G401.6 (cell line): ENCODE measurements at regions not wholly inside any gene's neighbourhood (a gene's known extent, or its start where the extent isn't known, plus 50 kb on each side); places are given as distances from the start of the nearest gene placed in this dataset.
"Not testable (repeated sequence)": the region's sequence is repeated elsewhere in the genome, so short reads cannot be mapped to it uniquely, and the experiment has no call there.

Source experiments
- FAIRE-seq: peaks from 2 replicates; lab custom pipeline; 2012; peaks lifted over from hg19 to GRCh38; lab: Jason Lieb, UNC

DNA sequence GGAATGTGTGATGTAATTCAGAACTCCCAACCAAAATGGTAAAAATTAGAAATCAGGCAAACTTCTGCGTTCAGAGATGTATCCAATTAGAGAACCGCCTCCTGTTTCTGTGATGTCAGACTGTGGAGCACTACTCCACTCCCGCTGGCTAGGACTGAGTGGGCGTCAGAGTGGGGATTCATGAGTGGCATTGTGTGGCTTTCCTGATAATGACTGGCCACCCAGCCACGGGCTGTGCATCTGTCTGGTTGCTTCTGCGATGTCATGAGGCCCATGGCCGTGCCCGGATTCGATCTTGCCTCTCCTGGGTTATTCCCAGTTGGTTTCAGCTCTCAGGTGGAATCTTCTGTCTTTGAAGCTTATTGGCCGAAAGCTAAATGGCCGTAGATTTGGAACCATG, 87.1 kb upstream of the KCNA1 start:
- no peak for FAIRE-seq

GRCh38 chr12:4824380-4824779, 85.3 kb upstream of the KCNA1 start:
- no peak for FAIRE-seq

GRCh38 chr12:4825011-4825858, 84.5 kb upstream of the KCNA1 start:
- FAIRE-seq = no peak

GRCh38 chr12:4826909-4827308, 82.8 kb upstream of the KCNA1 start:
- no peak for FAIRE-seq

GRCh38 chr12:4828176-4828575, 81.5 kb upstream of the KCNA1 start:
- FAIRE-seq = no peak

DNA sequence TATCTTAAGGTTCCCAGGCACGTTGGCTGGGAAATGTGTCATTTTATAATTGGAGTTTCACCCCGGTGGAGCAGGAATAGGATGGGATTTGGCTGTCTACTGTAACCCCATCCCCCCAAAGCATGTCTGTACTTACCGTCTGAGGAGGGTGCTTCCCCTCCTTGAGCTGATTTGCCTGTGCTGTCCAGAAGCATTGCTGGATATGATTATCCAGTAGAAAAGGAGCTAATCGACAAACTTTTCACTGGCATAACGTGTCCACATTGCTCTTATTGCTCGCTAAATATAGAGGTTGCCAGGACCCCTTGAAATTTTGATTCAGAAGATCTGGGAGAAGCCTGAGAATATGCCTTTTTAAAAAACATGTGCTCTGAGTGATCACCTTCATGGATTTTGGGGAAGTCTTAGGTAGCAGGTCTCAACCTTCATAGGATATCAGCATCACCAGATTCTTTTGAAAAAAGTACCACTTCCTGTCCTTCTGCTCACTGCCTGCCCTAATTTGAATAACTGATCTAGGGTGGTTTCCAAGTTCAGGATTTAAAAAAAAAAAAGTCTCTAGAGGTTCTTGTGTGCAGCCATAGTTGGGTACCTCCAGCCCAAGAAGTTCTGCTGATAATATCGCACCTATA, 80.4 kb upstream of the KCNA1 start:
- no peak for FAIRE-seq

- no peak for FAIRE-seq
Measured at GRCh38 chr12:4829793-4830162, 79.9 kb upstream of the KCNA1 start.

- FAIRE-seq = no peak
Measured at GRCh38 chr12:4830556-4831210, 79.0 kb upstream of the KCNA1 start.

- FAIRE-seq = no peak
Measured at GRCh38 chr12:4833053-4833452, 76.7 kb upstream of the KCNA1 start.

DNA sequence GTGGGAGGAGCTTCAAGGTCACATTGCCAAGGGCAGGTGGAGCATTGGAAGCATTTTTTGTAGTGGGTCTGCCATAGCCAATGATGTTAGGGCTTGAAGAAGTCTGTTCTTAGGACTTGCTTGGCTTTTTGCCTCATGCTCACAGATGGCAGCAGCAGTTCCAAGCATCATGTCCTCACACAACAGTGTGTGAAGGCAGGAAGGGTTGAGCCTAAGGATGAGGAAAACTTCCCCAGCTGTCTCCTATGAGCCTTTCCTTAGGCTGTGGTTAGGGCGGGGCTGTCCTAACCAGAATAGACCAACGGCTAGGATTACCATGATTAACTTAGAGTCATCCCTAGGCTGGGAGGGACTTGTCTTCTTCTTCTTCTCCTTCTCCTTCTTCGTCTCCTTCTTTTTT, 76.2 kb upstream of the KCNA1 start:
- no peak for FAIRE-seq

- FAIRE-seq = not testable (repeated sequence)
Measured at GRCh38 chr12:4842401-4842800, 67.3 kb upstream of the KCNA1 start.

GRCh38 chr12:4843907-4844306, 65.8 kb upstream of the KCNA1 start:
- FAIRE-seq = no peak

DNA sequence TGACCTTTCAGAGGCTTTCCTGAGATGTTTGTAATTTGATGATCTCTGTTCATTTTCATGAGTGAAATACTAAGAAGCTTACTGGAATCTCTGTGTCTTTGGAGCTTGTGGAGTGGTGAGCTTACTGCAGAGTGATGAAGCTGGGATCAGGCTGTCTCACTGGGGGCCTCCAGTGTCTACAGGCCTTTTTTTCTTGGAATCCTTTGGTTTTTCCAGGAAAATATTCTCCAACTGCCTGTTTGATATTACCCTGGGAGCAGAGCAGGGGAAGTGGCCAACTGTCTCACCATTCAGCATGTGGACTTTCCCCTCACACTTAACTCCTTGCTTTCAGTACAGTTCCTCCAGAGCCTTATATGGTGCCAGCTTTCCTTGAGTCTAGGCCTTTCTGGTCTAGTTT, 62.0 kb upstream of the KCNA1 start:
- no peak for FAIRE-seq

DNA sequence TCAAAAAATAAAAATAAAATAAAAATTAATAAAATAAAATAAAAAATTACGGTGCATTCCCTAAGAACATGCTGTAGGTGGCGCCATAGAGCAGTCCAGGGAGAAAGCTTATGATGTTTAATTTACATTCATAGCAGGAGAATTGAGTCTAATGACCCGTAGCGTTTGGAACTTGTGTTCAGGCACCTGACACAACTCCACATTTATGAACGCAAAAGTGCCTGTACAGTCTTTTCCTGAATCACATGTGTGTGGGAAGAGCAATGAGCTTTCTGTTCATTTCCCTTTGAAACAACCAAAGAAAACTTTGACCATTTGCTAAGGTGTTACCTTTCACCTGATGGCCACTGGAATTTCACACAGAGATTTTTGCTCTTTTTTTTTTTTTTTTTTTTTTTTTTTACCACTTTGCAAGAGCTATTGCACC, 60.6 kb upstream of the KCNA1 start:
- FAIRE-seq = peak; percentile 69

- no peak for FAIRE-seq
Measured at GRCh38 chr12:4849795-4850345, 59.8 kb upstream of the KCNA1 start.

- FAIRE-seq = no peak
Measured at GRCh38 chr12:4850857-4851380, 58.8 kb upstream of the KCNA1 start.

DNA sequence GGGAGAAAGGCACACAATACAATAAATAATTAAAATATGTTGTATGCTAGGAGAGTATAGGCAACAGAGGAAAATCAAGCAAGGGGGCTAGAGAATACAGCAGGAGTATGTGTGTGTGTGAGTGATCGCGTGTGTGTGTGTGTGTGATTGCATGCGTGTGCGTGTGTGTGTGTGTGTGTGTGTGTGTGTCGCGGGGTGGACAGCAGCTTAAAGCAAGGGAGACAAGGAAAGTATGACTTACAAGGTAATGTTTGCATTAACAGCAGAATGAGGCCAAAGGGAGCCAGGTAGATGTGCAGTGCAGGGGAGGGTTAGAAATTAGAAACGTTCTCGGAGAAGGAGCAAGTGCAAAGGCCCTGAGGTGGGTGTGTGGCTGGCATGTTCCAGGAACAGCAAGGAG, 57.4 kb upstream of the KCNA1 start:
- no peak for FAIRE-seq

DNA sequence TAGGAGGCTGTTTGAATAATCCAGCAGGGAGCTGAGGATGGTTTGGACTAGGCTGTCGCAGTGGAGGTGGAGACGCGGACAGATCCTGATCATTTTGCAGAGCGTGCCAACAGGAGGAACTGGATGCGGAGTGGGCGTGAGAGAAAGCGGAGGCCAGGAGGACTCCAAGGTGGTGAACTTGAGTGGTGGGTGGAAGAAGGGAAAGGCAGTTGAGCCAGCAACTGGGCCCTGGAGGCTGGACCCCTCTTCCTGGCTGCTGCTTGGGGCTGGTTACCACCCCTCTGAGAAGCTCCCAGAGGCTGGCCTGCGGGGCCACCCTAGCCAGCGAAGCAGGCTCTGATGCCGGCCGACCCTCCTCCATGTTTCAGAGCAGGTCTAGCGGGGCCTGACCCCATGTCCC, 56.8 kb upstream of the KCNA1 start:
- no peak for FAIRE-seq

- FAIRE-seq = no peak
Measured at GRCh38 chr12:4855121-4855924, 54.4 kb upstream of the KCNA1 start.

GRCh38 chr12:4856596-4856995, 53.1 kb upstream of the KCNA1 start:
- FAIRE-seq = no peak

DNA sequence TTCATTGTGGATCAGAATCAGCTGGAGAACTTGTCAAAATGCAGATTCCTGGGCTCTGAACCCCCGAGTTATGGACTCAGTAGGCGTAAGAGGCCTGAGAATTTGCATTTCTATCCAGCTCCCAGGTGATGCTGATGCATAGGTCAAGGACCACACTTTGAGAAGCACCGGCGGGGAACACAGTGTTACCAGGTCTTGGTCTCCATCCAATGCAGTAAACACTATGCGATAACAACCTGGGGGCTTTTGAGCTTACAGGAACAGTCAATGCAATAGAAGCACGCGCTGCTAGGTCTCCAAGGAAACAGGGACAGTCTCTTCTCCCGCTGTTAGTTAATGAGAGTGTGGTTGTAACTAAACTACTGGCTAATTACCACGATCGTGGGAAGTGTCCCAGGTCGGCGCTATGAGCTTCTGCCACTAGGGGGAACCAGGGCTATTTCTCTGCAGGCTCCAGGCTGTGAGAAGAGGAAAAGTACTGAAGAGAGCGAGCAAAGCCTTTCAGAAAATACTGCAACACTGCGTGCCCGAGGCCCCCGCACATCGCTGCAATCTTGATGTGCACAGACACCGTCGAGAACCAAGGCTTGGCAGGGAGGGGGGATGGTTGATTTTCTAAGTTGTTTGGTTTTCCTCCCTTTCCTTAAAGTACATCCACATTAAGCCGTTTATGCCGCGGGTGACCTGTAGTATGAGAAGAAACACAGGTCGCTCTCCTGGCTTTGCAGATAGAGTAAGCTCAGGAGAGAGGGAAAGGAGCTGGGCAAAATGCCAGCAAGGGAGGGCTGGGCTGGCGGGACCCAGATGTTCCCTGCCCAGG, 52.0 kb upstream of the KCNA1 start:
- FAIRE-seq = peak; percentile 8
